ELF-1 (cell line): ENCODE measurements at regions not wholly inside any gene's neighbourhood (a gene's known extent, or its start where the extent isn't known, plus 50 kb on each side); places are given as distances from the start of the nearest gene placed in this dataset.

Source experiments
- DNase-seq: peaks from one replicate; pipeline ENCODE4 v3.0.0-alpha.2; 2016; ENCODE audit warnings: low read depth, low spot score

DNA sequence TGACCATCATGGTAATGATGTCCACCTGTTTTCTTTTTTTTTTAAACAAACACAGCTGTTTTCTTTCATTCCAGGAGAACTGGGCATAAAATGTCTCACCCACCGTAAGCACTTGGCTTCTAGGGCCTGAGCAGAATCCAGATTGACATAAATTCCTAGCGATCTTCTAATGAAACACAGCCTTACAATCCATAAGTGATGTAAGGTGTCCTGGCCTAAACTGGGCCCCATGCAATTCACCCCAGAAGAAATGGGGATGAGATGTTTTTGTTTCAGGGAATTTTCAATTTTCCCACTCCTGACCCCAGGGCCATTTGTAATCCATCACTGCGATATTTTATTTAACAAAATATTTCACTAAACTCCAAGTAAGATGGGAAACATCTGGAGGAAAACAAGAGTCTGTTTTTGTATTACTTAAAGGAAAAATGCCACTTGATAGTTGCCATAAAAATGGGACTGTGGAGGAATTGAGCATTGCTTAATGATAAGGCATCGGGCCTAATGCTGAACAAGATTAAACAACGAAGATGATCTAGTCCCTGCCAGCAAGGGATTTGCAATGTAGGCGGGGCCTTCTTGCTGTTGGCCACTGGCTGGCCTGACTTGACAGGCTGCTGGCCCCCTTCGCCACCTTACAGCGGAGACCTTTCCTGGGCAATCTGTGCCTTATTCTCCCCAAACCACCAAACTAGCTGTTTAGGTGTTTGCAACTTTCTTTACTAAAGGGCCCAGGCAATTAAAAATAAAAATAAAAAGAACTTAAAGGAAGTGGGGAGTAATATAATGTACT, 183.7 kb downstream of the CD109 start:
- no peak for DNase-seq

DNA sequence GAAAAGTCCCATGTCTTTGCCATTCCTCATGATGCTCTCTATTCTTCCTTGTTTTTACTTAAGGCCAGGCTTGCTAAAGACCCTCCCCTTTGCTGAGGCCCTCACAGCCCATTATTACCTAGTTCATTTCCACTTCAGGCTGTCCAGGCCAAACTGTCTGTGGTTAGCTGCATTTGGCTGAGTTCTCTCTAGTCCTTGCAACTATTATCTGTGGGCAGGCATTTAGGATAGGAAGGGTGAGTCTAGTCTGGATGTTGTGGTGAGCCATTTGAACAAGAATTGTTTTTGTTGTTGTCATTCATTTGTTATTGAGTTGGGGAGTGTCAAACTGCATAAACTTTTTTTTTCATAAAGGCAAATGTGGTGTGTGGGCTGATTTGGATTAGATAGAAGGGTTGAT, 182.4 kb downstream of the CD109 start:
- no peak for DNase-seq
